B cell (primary cell): ENCODE measurements at regions not wholly inside any gene's neighbourhood (a gene's known extent, or its start where the extent isn't known, plus 50 kb on each side); places are given as distances from the start of the nearest gene placed in this dataset.
"Not testable (repeated sequence)": the region's sequence is repeated elsewhere in the genome, so short reads cannot be mapped to it uniquely, and the experiment has no call there.

ENCODE experiments used
- ATAC-seq: fragments of 200-7000 bp; cut with Tn5 transposase; one replicate; pipeline ENCODE4 v1.10.0; 2021; ENCODE audit warnings: low read depth, mild to moderate bottlenecking, moderate number of reproducible peaks, moderate library complexity
- CTCF ChIA-PET: fragments of 350-600 bp; sonication (Branson Sonifier 250); formaldehyde crosslinking; loops from one replicate; lab custom pipeline; 2021; ENCODE audit warnings: antibody characterized with exemption, inconsistent platforms; lab: Charles Lee
- POLR2A ChIA-PET: fragments of 350-600 bp; sonication (Branson Sonifier 250); formaldehyde crosslinking; loops from one replicate; lab custom pipeline; 2021; ENCODE audit warnings: antibody characterized with exemption; lab: Charles Lee
- DNase-seq: peaks from one replicate; pipeline ENCODE4 v3.0.0; 2013
- H2AFZ ChIP-seq: 2 replicates; pipeline ENCODE4 v1.6.1; 2012; ENCODE audit warnings: mild to moderate bottlenecking, low read depth, low read length; ENCODE audit not compliant: insufficient read depth, poor library complexity, severe bottlenecking
- H3K27ac ChIP-seq, 2 donors: 1 replicate in 1 of 2; 2 replicates in 1 of 2; pipeline ENCODE4 v1.5.1; 2012 to 2013; ENCODE audit warnings: low read length in 2 of 2, mild to moderate bottlenecking in 2 of 2, moderate library complexity in 1 of 2
- H3K27me3 ChIP-seq, 4 experiments: fragments of 200-600 bp in 1 of 4; sonication (generic) in 1 of 4; replicated peaks in 1 of 4; 1 replicate in 2 of 4; 2 replicates in 2 of 4; pipeline versions ENCODE4 v1.6.1 to v1.7.0; 2013 to 2016; ENCODE audit warnings: low read length in 3 of 4, mild to moderate bottlenecking in 2 of 4, mixed read lengths in 1 of 4, moderate library complexity in 1 of 4; ENCODE audit not compliant: insufficient read depth in 4 of 4, control insufficient read depth in 3 of 4; ENCODE audit errors: control extremely low read depth in 1 of 4
- H3K36me3 ChIP-seq, 2 experiments: replicated peaks in 1 of 2; 1 replicate in 1 of 2; 2 replicates in 1 of 2; pipeline versions ENCODE4 v1.6.1 to v1.7.1; 2013; ENCODE audit warnings: low read length in 1 of 2; ENCODE audit not compliant: insufficient read depth in 2 of 2, control insufficient read depth in 1 of 2; ENCODE audit errors: control extremely low read depth in 1 of 2, extremely low read depth in 1 of 2
- H3K4me1 ChIP-seq, 2 donors: fragments of 200-600 bp in 1 of 2; sonication (generic) in 1 of 2; 1 replicate in 1 of 2; 2 replicates in 1 of 2; pipeline versions ENCODE4 v1.5.1 to v1.6.1; 2013 to 2017; ENCODE audit warnings: low read length in 2 of 2; ENCODE audit not compliant: control insufficient read depth in 2 of 2, insufficient read depth in 2 of 2
- H3K4me2 ChIP-seq: replicated peaks from 2 replicates; pipeline ENCODE3; 2012; ENCODE audit warnings: mild to moderate bottlenecking, low read depth, low read length; ENCODE audit not compliant: poor library complexity, severe bottlenecking
- H3K4me3 ChIP-seq, 5 experiments: fragments of 200-600 bp in 1 of 5; sonication (generic) in 1 of 5; 1 replicate in 3 of 5; 2 replicates in 2 of 5; pipeline versions ENCODE4 v1.5.1 to v1.7.0; 2011 to 2016; ENCODE audit warnings: low read length in 4 of 5, mild to moderate bottlenecking in 4 of 5, low read depth in 2 of 5, control low read depth in 1 of 5, moderate library complexity in 1 of 5; ENCODE audit not compliant: insufficient read depth in 1 of 5; ENCODE audit errors: control extremely low read depth in 1 of 5, extremely low read depth in 1 of 5
- H3K79me2 ChIP-seq: fragments of 200-600 bp; sonication (generic); one replicate; pipeline ENCODE4 v1.6.0; 2016; ENCODE audit warnings: low read length; ENCODE audit not compliant: control insufficient read depth, insufficient read depth
- H3K9ac ChIP-seq: fragments of 200-600 bp; sonication (generic); 2 replicates; pipeline ENCODE4 v1.6.1; 2017; ENCODE audit warnings: mild to moderate bottlenecking, low read length, moderate library complexity
- H3K9me3 ChIP-seq, 3 donors: one replicate each; pipeline versions ENCODE4 v1.6.1 to v1.7.1; 2013; ENCODE audit warnings: low read length in 2 of 3; ENCODE audit not compliant: control insufficient read depth in 2 of 3, insufficient read depth in 1 of 3; ENCODE audit errors: control extremely low read depth in 1 of 3
- H4K20me1 ChIP-seq: 2 replicates; pipeline ENCODE4 v1.6.0; 2012; ENCODE audit warnings: mild to moderate bottlenecking, low read length; ENCODE audit not compliant: insufficient read depth, control insufficient read depth, poor library complexity, severe bottlenecking
- H3K27ac Mint-ChIP-seq: one replicate; pipeline ENCODE4 v1.8.0; 2021; ENCODE audit warnings: mixed read lengths
- H3K27me3 Mint-ChIP-seq: one replicate; pipeline ENCODE4 v1.8.0; 2021; ENCODE audit warnings: mixed read lengths
- H3K4me1 Mint-ChIP-seq: one replicate; pipeline ENCODE4 v1.8.0; 2021; ENCODE audit warnings: mixed read lengths
- H3K4me3 Mint-ChIP-seq: one replicate; pipeline ENCODE4 v1.8.0; 2021; ENCODE audit warnings: mixed read lengths
- H3K9me3 Mint-ChIP-seq: one replicate; pipeline ENCODE4 v1.8.0; 2022; ENCODE audit warnings: mixed read lengths; ENCODE audit not compliant: insufficient read depth
- EZH2 ChIP-seq: IDR thresholded peaks from 2 replicates; pipeline ENCODE4 v1.6.1; 2012; ENCODE audit warnings: borderline replicate concordance, low read depth, mild to moderate bottlenecking, moderate library complexity, low read length; ENCODE audit not compliant: insufficient read depth, poor library complexity, severe bottlenecking
- whole genome bisulfite sequencing: methylation state at CpG from one replicate; pipeline ENCODE4 v1.1.5; 2013; ENCODE audit warnings: missing lambda C conversion rate; ENCODE audit not compliant: insufficient coverage; 5-methylcytosine and 5-hydroxymethylcytosine counted together
- intact Hi-C: fragments of 100-400 bp; cut with micrococcal nuclease; formaldehyde crosslinking; loops from one replicate; pipeline ENCODE4 v1.10.0; 2022
- TF ChIP-seq, protein P1 (sequence below): fragments of 200-600 bp; IDR thresholded peaks from one replicate; pipeline ENCODE4 v1.8.0; 2022; ENCODE audit warnings: antibody characterized with exemption, mild to moderate bottlenecking

DNA sequence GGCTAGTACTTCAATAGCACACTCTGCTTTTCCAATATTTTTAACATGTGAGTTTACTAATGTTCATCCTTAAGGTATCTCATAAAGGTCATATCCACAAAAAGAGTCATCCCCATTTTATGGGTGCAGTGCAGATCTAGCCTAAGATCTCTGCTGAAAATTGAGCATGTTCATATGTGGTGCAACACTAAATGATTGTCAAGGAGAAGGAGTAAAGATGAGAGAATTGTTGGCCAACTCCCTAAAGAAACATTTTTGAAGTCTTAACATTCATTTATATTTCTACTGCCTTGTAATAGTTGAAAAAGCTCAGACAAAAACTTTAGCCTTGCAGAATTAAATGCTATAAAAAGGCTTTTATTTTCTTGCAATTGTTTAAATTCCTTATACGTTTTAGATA is 1159.6 kb downstream of the TBL1XR1 start:
- DNase-seq (no peak), ATAC-seq (no peak)
- Mint-ChIP-seq H3K27ac (no peak overlapping the region), H3K4me1 (no peaks in the 10 kb centered on the region), H3K27me3 (no peaks in the 10 kb centered on the region), H3K9me3 (peaks cover 5% of the 10 kb centered on the region), H3K4me3 (no peak overlapping the region)
- Histone ChIP-seq H3K79me2 (no peaks in the 10 kb centered on the region), H3K9me3 (no peaks in the 10 kb centered on the region), H3K27me3 (no peaks in the 10 kb centered on the region), H3K4me2 (no peak overlapping the region), H4K20me1 (no peaks in the 10 kb centered on the region), H3K4me3 (no peak overlapping the region), H2AFZ (no peak overlapping the region), H3K9ac (no peak overlapping the region), H3K27ac (no peak overlapping the region), H3K36me3 (no peaks in the 10 kb centered on the region), H3K4me1 (no peaks in the 10 kb centered on the region)
- POLR2A ChIA-PET = no interaction called here
- WGBS = no CpG with 5 or more reads among the region's 1 CpG
- intact Hi-C loops = no loop called here
- CTCF ChIA-PET = no interaction called here
- TF ChIP-seq, protein P1, sequence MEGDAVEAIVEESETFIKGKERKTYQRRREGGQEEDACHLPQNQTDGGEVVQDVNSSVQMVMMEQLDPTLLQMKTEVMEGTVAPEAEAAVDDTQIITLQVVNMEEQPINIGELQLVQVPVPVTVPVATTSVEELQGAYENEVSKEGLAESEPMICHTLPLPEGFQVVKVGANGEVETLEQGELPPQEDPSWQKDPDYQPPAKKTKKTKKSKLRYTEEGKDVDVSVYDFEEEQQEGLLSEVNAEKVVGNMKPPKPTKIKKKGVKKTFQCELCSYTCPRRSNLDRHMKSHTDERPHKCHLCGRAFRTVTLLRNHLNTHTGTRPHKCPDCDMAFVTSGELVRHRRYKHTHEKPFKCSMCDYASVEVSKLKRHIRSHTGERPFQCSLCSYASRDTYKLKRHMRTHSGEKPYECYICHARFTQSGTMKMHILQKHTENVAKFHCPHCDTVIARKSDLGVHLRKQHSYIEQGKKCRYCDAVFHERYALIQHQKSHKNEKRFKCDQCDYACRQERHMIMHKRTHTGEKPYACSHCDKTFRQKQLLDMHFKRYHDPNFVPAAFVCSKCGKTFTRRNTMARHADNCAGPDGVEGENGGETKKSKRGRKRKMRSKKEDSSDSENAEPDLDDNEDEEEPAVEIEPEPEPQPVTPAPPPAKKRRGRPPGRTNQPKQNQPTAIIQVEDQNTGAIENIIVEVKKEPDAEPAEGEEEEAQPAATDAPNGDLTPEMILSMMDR = no peak
- TF ChIP-seq EZH2 = no peak

DNA sequence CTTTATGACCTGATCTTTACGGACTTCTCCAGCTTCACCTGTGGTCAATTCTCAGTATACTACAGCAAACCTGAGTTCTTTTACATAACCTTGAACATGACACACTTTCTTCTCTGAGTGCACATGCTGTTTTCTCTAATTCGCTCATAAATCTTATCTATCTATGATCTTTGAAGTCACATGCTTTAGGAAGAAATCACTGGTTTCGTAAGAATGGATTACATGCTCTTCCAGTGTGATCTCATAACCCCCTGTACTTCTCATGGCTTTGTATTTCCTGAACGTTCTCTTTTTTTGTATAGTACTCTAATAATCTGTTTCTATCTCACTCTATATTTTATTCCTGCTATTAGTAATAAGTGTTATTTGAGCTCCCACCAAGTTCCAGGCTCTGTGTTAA is 1165.2 kb downstream of the TBL1XR1 start:
- no peak for DNase-seq
- Mint-ChIP-seq H3K4me3 (no peak overlapping the region), H3K27ac (no peak overlapping the region), H3K27me3 (no peaks in the 10 kb centered on the region), H3K9me3 (peaks cover 2% of the 10 kb centered on the region), H3K4me1 (no peaks in the 10 kb centered on the region)
- intact Hi-C loops = no loop called here
- TF ChIP-seq, protein P1 = no peak
- no peak for TF ChIP-seq EZH2
- Histone ChIP-seq H3K27ac (no peak overlapping the region), H3K79me2 (no peaks in the 10 kb centered on the region), H3K36me3 (no peaks in the 10 kb centered on the region), H4K20me1 (no peaks in the 10 kb centered on the region), H2AFZ (no peak overlapping the region), H3K27me3 (no peaks in the 10 kb centered on the region), H3K4me3 (no peak overlapping the region), H3K9ac (no peak overlapping the region), H3K4me2 (no peak overlapping the region), H3K4me1 (no peaks in the 10 kb centered on the region), H3K9me3 (no peaks in the 10 kb centered on the region)
- no peak for ATAC-seq
- POLR2A ChIA-PET = no interaction called here
- 88% methylated on average over 1 of the region's 4 CpGs for WGBS
- CTCF ChIA-PET = no interaction called here

GRCh38 chr3:176016203-176016602 is 1157.1 kb downstream of the NAALADL2 start:
- H3K4me1 ChIP-seq, H3K4me1 Mint-ChIP-seq, H3K9me3 Mint-ChIP-seq, H3K4me2 ChIP-seq, H3K4me3 Mint-ChIP-seq, H4K20me1 ChIP-seq, CTCF ChIA-PET, H3K27me3 Mint-ChIP-seq, POLR2A ChIA-PET, H3K79me2 ChIP-seq, H3K9me3 ChIP-seq, H2AFZ ChIP-seq, H3K27ac Mint-ChIP-seq, ATAC-seq, H3K36me3 ChIP-seq, DNase-seq, H3K27me3 ChIP-seq, H3K4me3 ChIP-seq, intact Hi-C loops, H3K27ac ChIP-seq, H3K9ac ChIP-seq: not testable (repeated sequence)
- WGBS = 98% methylated on average over 14 of the region's 20 CpGs
